ENCODE measurements at regions not wholly inside any gene's neighbourhood (a gene's known extent, or its start where the extent isn't known, plus 50 kb on each side); places are given as distances from the start of the nearest gene placed in this dataset.
"Not testable (repeated sequence)": the region's sequence is repeated elsewhere in the genome, so short reads cannot be mapped to it uniquely, and the experiment has no call there.

GRCh38 chr1:143839182-143839581 is 132.6 kb downstream of the FAM72C start:
- not testable (repeated sequence) for DNase-seq

GRCh38 chr1:143838598-143838929 is 133.2 kb downstream of the FAM72C start:
- DNase-seq: not testable (repeated sequence)

GRCh38 chr1:143837924-143838597 is 133.7 kb downstream of the FAM72C start:
- not testable (repeated sequence) for DNase-seq

- DNase-seq: not testable (repeated sequence)
Observed at GRCh38 chr1:143833376-143833775, 138.4 kb downstream of the FAM72C start.

GRCh38 chr1:143832379-143832716 is 139.4 kb downstream of the FAM72C start:
- not testable (repeated sequence) for DNase-seq

GRCh38 chr1:143831479-143832378 is 140.1 kb downstream of the FAM72C start:
- DNase-seq: not testable (repeated sequence)

GRCh38 chr1:143826162-143826561 is 145.6 kb downstream of the FAM72C start:
- DNase-seq: not testable (repeated sequence)

- not testable (repeated sequence) for DNase-seq
Observed at GRCh38 chr1:143824266-143824665, 147.5 kb downstream of the FAM72C start.

GRCh38 chr1:143820058-143820457 is 151.7 kb downstream of the FAM72C start:
- DNase-seq: not testable (repeated sequence)

- DNase-seq: not testable (repeated sequence)
Observed at GRCh38 chr1:143816369-143816768, 155.4 kb downstream of the FAM72C start.

- not testable (repeated sequence) for DNase-seq
Observed at GRCh38 chr1:143805374-143805773, 166.4 kb downstream of the FAM72C start.

GRCh38 chr1:143804707-143805356 is 167.0 kb downstream of the FAM72C start:
- DNase-seq: not testable (repeated sequence)

- peak; percentile 0 for DNase-seq
Observed at GRCh38 chr1:143803927-143804411, 167.8 kb downstream of the FAM72C start.

GRCh38 chr1:143803095-143803494 is 168.7 kb downstream of the FAM72C start:
- not testable (repeated sequence) for DNase-seq

- not testable (repeated sequence) for DNase-seq
Observed at GRCh38 chr1:143799568-143800187, 172.1 kb downstream of the FAM72C start.

- not testable (repeated sequence) for DNase-seq
Observed at GRCh38 chr1:143796369-143796768, 175.4 kb downstream of the FAM72C start.

GRCh38 chr1:143792047-143792937 is 179.5 kb downstream of the FAM72C start:
- not testable (repeated sequence) for DNase-seq

GRCh38 chr1:143786381-143786780 is 185.4 kb downstream of the FAM72C start:
- DNase-seq: not testable (repeated sequence)

- not testable (repeated sequence) for DNase-seq
Observed at GRCh38 chr1:143785883-143786282, 185.9 kb downstream of the FAM72C start.

GRCh38 chr1:143784239-143784882 is 187.4 kb downstream of the FAM72C start:
- not testable (repeated sequence) for DNase-seq

- DNase-seq: not testable (repeated sequence)
Observed at GRCh38 chr1:143778178-143778577, 193.6 kb downstream of the FAM72C start.
